GM21390 (cell line): ENCODE measurements at regions not wholly inside any gene's neighbourhood (a gene's known extent, or its start where the extent isn't known, plus 50 kb on each side); places are given as distances from the start of the nearest gene placed in this dataset.
"Not testable (repeated sequence)": the region's sequence is repeated elsewhere in the genome, so short reads cannot be mapped to it uniquely, and the experiment has no call there.

Experiments used
- ATAC-seq: cut with Tn5 transposase; IDR thresholded peaks from one replicate; pipeline ENCODE4 v1.9.1; 2021; ENCODE audit not compliant: unreplicated experiment

- ATAC-seq, result no peak
These were observed 159.1 kb upstream of the PREP start for GRCh38 chr6:105562027-105562426.

- ATAC-seq, result no peak
These were observed 158.6 kb upstream of the PREP start for GRCh38 chr6:105561486-105561885.

- ATAC-seq, result peak; percentile 93
These were observed 157.8 kb upstream of the PREP start for GRCh38 chr6:105560611-105561066.

- ATAC-seq, result no peak
These were observed 154.4 kb upstream of the PREP start for GRCh38 chr6:105557291-105557690.

GRCh38 chr6:105553171-105553570 is 150.3 kb upstream of the PREP start:
- no peak for ATAC-seq

GRCh38 chr6:105550955-105551620 is 148.2 kb upstream of the PREP start:
- ATAC-seq, result no peak

- no peak for ATAC-seq
These were observed 143.9 kb upstream of the PREP start for GRCh38 chr6:105546754-105547153.

GRCh38 chr6:105545947-105546731 is 143.3 kb upstream of the PREP start:
- ATAC-seq, result no peak

- ATAC-seq, result no peak
These were observed 142.5 kb upstream of the PREP start for GRCh38 chr6:105545228-105545920.

GRCh38 chr6:105539911-105540310 is 137.0 kb upstream of the PREP start:
- ATAC-seq, result no peak

- ATAC-seq, result no peak
These were observed 135.2 kb upstream of the PREP start for GRCh38 chr6:105537981-105538578.

GRCh38 chr6:105536961-105537360 is 134.1 kb upstream of the PREP start:
- ATAC-seq, result no peak

GRCh38 chr6:105533301-105533700 is 130.4 kb upstream of the PREP start:
- ATAC-seq, result no peak

GRCh38 chr6:105526225-105526872 is 123.5 kb upstream of the PREP start:
- no peak for ATAC-seq

GRCh38 chr6:105522626-105523322 is 119.9 kb upstream of the PREP start:
- ATAC-seq, result no peak

GRCh38 chr6:105519954-105520353 is 117.1 kb upstream of the PREP start:
- no peak for ATAC-seq

GRCh38 chr6:105518993-105519392 is 116.1 kb upstream of the PREP start:
- ATAC-seq, result not testable (repeated sequence)

- no peak for ATAC-seq
These were observed 112.2 kb upstream of the PREP start for GRCh38 chr6:105515054-105515453.

GRCh38 chr6:105514306-105514705 is 111.4 kb upstream of the PREP start:
- no peak for ATAC-seq

GRCh38 chr6:105511639-105512038 is 108.8 kb upstream of the PREP start:
- no peak for ATAC-seq
